Stimulated activated CD8-positive, alpha-beta memory T cell treated with anti-CD3 and anti-CD28 coated beads, Interleukin-15, amount 100 ng/mL, for 48 hours (primary cell): ENCODE measurements at regions not wholly inside any gene's neighbourhood (a gene's known extent, or its start where the extent isn't known, plus 50 kb on each side); places are given as distances from the start of the nearest gene placed in this dataset.

Source experiments
- DNase-seq, 2 donors: peaks; one replicate each; pipeline ENCODE4 v3.0.0-alpha.2; 2020; ENCODE audit warnings: low read depth in 2 of 2

DNA sequence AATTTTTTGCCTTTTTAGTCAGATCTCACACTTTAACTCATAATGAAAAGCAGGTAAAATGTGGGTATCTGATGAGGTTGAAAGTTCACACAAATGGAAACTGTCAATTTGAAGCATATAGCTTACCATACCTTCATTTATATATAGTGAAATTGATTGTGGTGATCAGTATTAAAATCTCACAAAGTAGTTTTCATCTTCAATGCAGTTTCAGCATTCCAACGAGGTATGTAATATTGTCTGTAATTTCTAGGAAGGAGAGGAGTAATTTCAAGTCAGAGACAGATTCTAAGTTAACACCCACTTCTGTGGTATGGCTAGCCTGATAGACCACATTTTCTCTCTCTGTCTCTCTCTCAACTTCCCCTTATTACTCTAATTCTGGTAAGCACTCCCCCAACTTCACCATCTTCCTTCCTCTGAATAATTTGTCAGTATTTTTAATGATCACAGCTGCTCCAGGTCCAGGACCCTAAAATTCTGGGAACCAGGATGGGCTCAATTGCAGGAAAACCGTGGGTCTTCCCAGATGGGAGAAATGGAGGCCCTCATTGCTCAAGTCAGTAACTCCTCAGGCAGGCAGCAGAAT, 455.7 kb downstream of the FGF9 start:
- no peak for DNase-seq

GRCh38 chr13:22127277-22128164, 456.6 kb downstream of the FGF9 start:
- no peak for DNase-seq

DNA sequence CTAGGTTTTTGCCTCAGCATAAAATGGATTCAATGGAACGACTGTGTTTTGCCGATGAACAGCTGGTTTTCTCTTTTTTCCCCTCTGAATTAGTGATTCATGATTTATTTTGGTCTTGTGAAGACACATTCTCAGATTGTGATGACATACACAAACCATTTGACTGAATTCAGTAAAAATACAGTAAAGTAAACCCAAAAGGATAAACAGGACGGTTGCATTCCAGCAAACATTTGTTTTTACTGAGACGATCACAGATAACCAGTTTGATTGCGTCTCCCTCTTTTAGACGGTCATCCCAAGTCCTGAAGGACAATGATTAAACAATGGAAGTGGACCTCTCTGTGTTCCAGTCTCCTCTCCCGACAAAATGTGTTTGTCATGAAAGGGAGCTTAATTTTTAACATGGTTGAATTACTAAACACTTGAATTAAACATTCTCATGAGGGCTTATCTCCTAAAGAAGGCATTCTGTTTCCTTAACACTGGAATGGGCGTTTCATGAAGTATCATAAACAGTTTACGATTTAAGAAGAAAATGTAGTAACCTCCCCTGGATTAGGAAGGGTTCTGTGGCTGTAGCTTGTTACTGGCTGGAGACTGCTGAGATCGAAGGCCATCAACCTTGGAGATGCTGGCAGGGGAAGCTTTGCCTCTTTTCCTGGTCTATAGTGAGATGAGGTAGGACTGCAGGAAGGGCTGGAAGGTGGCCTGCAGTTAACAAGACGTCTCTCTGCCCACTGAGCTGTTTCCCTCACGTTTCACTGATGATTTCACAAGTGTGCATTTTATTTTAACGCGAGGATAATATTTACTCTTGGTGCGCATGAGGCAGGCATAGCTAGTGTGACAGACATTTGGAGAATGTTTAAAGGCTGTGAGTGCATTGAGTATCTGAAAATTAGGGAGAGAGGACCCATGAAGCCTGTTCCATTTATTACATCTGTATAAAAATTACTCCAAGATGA, 457.9 kb downstream of the FGF9 start:
- DNase-seq, result no peak

- DNase-seq, result no peak
Observed at GRCh38 chr13:22130254-22130653, 459.4 kb downstream of the FGF9 start.

DNA sequence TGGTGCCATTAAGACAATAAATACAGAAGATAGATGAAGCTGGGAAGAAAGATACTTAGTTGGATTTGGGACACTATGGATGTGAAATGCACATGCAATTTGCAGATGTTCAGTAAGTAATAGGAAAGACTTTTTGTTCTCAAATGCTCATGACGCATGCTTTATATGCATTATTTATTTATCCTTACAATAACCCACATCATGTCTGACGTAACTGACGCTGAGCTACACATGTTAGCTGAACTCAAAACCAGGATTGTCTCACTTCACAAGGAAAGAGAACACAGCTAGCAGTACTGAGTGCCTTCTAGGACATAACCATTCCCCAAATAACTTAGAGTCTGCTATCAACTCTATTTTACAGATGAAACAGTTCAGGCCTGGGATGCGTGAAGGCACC, 463.4 kb downstream of the FGF9 start:
- DNase-seq, result no peak

GRCh38 chr13:22135446-22135845, 464.6 kb downstream of the FGF9 start:
- DNase-seq, result no peak

GRCh38 chr13:22137361-22138050, 466.6 kb downstream of the FGF9 start:
- DNase-seq, result no peak

DNA sequence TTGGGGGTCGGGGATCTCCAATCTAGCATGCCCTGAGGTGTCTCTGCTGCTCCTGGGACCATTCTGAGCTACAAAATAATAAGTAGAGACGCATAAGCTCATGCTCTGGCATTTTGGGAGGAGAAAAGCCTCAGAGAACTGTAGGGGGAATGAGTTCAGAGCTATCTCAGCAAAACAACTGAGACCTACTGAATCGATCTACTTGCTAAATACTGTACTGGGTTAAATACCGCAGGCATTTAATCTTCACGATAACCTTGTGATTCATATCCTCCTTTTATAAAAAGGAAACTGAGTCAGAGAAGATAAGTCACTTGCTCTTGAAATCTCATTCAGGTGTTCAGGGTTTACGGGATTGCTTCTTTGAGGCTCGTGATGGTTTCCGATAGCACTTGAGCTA, 468.1 kb downstream of the FGF9 start:
- DNase-seq, result no peak

- DNase-seq, result no peak
Observed at GRCh38 chr13:22141716-22142115, 470.8 kb downstream of the FGF9 start.

DNA sequence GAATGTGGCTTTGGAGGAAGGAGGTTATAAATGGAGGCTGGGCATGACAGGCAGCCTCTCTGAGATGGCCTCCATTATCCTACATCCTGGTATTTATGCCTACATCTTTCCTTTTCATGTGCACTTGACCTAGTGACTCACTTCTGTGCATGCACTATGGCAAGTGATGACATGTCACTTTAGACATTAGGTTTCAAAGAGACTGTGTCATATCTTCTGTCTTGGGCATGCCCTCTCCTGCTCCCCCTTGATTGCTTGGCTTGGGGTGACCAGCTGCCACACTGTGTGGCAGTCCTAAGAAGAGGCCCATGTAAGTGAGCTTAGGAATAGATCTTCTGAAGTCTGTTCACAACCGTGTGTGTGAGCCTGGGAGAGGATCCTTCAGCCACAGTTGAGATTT, 472.8 kb downstream of the FGF9 start:
- DNase-seq, result no peak

- DNase-seq, result no peak
Observed at GRCh38 chr13:22144806-22145205, 473.9 kb downstream of the FGF9 start.

DNA sequence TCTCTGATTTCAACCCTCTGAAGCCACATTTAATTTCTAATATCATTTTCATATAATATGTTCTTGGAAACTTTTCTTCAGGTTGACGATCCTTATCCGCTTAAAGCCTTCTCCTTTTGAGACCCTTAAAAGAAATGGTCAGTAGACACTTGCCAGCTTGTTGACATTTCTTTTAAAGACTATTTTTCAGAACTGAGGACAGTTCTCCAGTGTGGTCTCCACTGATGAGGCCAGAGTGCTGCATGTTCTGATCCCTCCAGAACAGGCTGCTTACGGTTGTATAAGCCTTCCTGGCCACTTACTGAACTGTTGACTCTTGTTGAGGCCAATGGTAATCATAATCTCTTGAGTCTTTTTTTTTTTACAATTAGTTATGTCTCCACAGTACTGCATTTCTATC, 477.3 kb downstream of the FGF9 start:
- no peak for DNase-seq

DNA sequence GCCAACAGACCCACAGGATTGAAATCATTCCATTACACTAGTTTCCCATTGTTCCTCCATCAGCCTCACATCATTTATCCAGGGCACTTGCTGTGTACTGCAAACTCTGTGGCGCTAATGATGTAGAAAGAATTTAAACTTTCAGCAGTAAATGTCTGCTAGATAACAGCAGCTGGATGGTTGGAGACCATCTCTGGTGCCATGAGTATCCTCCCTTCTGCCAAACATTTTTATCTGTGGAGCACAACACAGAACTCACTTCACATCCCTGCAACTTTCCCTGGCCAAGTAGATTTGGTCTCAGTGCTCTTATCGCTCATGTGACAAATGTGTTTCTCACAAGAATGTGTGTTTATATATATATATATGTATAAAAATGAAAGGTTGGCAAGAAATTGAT, 481.9 kb downstream of the FGF9 start:
- no peak for DNase-seq

DNA sequence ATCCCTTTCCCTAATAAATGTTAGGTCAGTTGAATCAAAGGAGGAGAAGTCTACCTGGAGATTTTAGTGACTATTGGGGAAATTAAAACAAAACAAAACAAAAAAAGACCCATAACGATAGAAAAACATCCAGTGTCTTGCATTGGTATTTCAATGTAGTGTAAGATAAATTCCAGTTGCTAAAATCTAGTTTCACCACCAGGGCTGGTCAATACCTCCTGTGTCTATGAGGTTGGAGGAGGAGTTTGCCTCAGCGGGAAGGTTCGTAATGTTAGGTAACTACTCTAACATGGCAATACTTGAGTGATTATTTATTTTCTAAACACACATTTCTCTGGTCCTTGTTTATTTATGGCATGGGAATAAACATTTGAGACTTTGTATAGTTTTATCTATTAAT, 483.2 kb downstream of the FGF9 start:
- no peak for DNase-seq

- no peak for DNase-seq
Observed at GRCh38 chr13:22161871-22162270, 491.0 kb downstream of the FGF9 start.

- DNase-seq, result no peak
Observed at GRCh38 chr13:22162889-22163288, 492.0 kb downstream of the FGF9 start.

GRCh38 chr13:22168437-22169190, 497.7 kb downstream of the FGF9 start:
- no peak for DNase-seq

GRCh38 chr13:22169473-22169872, 498.6 kb downstream of the FGF9 start:
- no peak for DNase-seq

- DNase-seq, result no peak
Observed at GRCh38 chr13:22173610-22174009, 502.7 kb downstream of the FGF9 start.

DNA sequence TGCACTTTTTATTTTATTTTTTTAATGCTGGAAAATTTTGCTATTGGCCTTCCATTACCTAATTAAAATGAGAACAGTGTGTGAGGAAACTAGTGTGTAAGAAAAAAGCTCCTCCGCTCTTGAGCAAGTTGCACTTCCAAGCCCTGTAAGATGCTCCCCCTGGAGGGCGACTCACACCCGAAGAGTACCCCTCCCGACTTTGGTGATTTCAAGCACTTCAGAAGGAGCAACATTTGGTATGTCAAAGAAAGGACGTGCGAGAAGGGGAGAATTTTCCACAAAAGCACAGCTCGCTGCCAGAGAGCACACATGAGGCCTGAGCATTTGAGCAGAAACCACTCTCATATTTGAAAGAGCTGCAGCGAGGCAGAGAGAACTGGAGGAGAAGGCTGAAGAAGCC, 504.4 kb downstream of the FGF9 start:
- no peak for DNase-seq

DNA sequence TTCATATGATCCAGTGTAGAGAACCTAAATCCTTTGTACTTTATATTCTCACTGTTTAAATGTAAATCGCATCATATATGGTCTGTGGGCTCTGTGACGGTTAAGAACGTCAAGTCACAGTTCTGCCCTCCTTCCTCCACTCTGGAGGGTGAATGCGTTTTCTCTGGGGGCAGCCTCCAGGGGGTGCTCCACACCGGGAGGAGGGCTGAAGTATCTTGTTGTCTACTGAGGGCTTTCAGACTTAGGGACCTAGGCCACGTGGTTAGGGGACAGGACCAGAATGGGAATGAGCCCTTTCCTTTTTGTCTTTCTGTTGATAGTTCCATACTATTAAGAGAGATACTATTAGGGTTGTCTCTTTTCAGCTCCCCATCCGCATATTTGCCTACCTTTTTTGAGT, 504.9 kb downstream of the FGF9 start:
- no peak for DNase-seq
